ENCODE measurements at regions not wholly inside any gene's neighbourhood (a gene's known extent, or its start where the extent isn't known, plus 50 kb on each side); places are given as distances from the start of the nearest gene placed in this dataset.

GRCh38 chr11:34745195-34745594, 124.3 kb downstream of the EHF start:
- Histone ChIP-seq H3K4me2 (ENCODE audit: insufficient read depth in 1 of 2, low read depth in 2 of 2, low read length in 2 of 2) (no peak overlapping the region), H3K4me3 (ENCODE audit: extremely low read depth in 1 of 4, insufficient read depth in 2 of 4, low read depth in 3 of 4, low read length in 4 of 4) (no peak overlapping the region)
- no peak for DNase-seq (ENCODE audit: low read depth in 1 of 2, low spot score in 2 of 2)

More at GRCh38 chr11:34745195-34745594, 124.3 kb downstream of the EHF start:
- no peak overlapping the region for H3K18ac ChIP-seq (ENCODE audit: extremely low read depth, low read length)
- H3K9ac ChIP-seq (replicated peaks in 1 of 4; ENCODE audit: extremely low read depth in 1 of 4, low read depth in 3 of 4, low read length in 3 of 4): no peak overlapping the region
- H3K23ac ChIP-seq (ENCODE audit: insufficient read length): no peak overlapping the region
- H3K23me2 ChIP-seq (ENCODE audit: low read depth, low read length): no peaks in the 10 kb centered on the region
- H2BK12ac ChIP-seq (ENCODE audit: low read depth, low read length): no peak overlapping the region
- no peak overlapping the region for H3K56ac ChIP-seq (replicated peaks; ENCODE audit: insufficient read length, low read depth, low read length)
- no peaks in the 10 kb centered on the region for H4K20me1 ChIP-seq (replicated peaks in 1 of 2; ENCODE audit: control insufficient read depth in 1 of 2, insufficient read depth in 2 of 2, low read length in 2 of 2)
- H3K27ac ChIP-seq (ENCODE audit: low read depth, low read length): no peak overlapping the region
- H2AFZ ChIP-seq (ENCODE audit: low read length): no peak overlapping the region
- no peaks in the 10 kb centered on the region for H3K9me3 ChIP-seq (ENCODE audit: insufficient read depth in 2 of 2, low read depth in 1 of 2, low read length in 1 of 2)
- H2BK5ac ChIP-seq (ENCODE audit: low read depth, low read length): no peak overlapping the region
- no peak overlapping the region for H2BK15ac ChIP-seq (ENCODE audit: low read length)
- no peak overlapping the region for H4K5ac ChIP-seq (ENCODE audit: insufficient read length, low read depth, low read length)
- H2BK20ac ChIP-seq (ENCODE audit: low read length): no peak overlapping the region
- TF ChIP-seq, protein P1, sequence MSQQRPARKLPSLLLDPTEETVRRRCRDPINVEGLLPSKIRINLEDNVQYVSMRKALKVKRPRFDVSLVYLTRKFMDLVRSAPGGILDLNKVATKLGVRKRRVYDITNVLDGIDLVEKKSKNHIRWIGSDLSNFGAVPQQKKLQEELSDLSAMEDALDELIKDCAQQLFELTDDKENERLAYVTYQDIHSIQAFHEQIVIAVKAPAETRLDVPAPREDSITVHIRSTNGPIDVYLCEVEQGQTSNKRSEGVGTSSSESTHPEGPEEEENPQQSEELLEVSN (IDR thresholded peaks at IDR 0.05): no peak
- TF ChIP-seq KDM5A (IDR thresholded peaks at IDR 0.05; ENCODE audit: low read length) (no peak), KDM4A (IDR thresholded peaks at IDR 0.05; ENCODE audit: low read depth, low read length, severe bottlenecking) (no peak), TEAD4 (IDR thresholded peaks at IDR 0.05; ENCODE audit: low read depth, low read length) (no peak), NRF1 (IDR thresholded peaks at IDR 0.05; ENCODE audit: low read depth, low read length) (no peak), FOSL1 (IDR thresholded peaks at IDR 0.05; ENCODE audit: insufficient read depth, low read depth, low read length) (no peak), KDM1A (IDR thresholded peaks at IDR 0.05; ENCODE audit: borderline replicate concordance, low read length) (no peak), RBBP5 (IDR thresholded peaks at IDR 0.05; ENCODE audit: borderline replicate concordance, low read depth, low read length) (no peak)
- H3K14ac ChIP-seq (ENCODE audit: insufficient read length): no peak overlapping the region
- 94% methylated on average over 3 of the region's 3 CpGs; no CpG with 5 or more reads in 1 of the 2 experiments for WGBS, 2 experiments (ENCODE audit: extremely low coverage in 1 of 2, insufficient coverage in 1 of 2, insufficient read length in 1 of 2, insufficient replicate concordance in 2 of 2, low coverage in 1 of 2, low lambda C conversion rate in 2 of 2, missing lambda C conversion rate in 1 of 2)
- no peaks in the 10 kb centered on the region for H3K4me1 ChIP-seq (replicated peaks in 1 of 4; ENCODE audit: control insufficient read depth in 3 of 4, insufficient read depth in 4 of 4, low read length in 3 of 4)
- no peaks in the 10 kb centered on the region for H3K36me3 ChIP-seq (ENCODE audit: control insufficient read depth in 2 of 4, insufficient read depth in 4 of 4, low read length in 3 of 4)
- H4K91ac ChIP-seq (replicated peaks; ENCODE audit: insufficient read length, low read length): no peak overlapping the region
- no peak overlapping the region for H2BK120ac ChIP-seq (replicated peaks; ENCODE audit: low read depth, low read length)
- H3K4ac ChIP-seq (replicated peaks; ENCODE audit: insufficient read length, low read depth, low read length): no peak overlapping the region
- ChIA-PET CTCF (ENCODE audit: partially characterized antibody) (interaction anchor here (0.5 to 1.3 kb wide), 3 partner anchors 10 to 125 kb away, joined by 3 to 6 read pairs (median 3); no protein-coding TSS in a partner anchor), POLR2A (ENCODE audit: partially characterized antibody) (no interaction called here)
- no peaks in the 10 kb centered on the region for H3K27me3 ChIP-seq (replicated peaks in 1 of 4; ENCODE audit: control insufficient read depth in 3 of 4, extremely low read depth in 1 of 4, insufficient read depth in 3 of 4, low read length in 3 of 4)
- no peak overlapping the region for H2AK5ac ChIP-seq (ENCODE audit: low read depth, low read length)
- no peaks in the 10 kb centered on the region; the same call in 1 of the 2 replicates for H3K79me1 ChIP-seq (ENCODE audit: low read depth, low read length)
- H4K8ac ChIP-seq (ENCODE audit: extremely low read depth, insufficient read depth, low read length): no peak overlapping the region
- no peak for FAIRE-seq
- no peaks in the 10 kb centered on the region for H3K79me2 ChIP-seq (ENCODE audit: control insufficient read depth in 1 of 2, insufficient read depth in 2 of 2, low read length in 2 of 2)

Measured in H1 (cell line).